Heart left ventricle (tissue), 13 donors: ENCODE measurements at regions not wholly inside any gene's neighbourhood (a gene's known extent, or its start where the extent isn't known, plus 50 kb on each side); places are given as distances from the start of the nearest gene placed in this dataset.
"Not testable (repeated sequence)": the region's sequence is repeated elsewhere in the genome, so short reads cannot be mapped to it uniquely, and the experiment has no call there.

ENCODE experiments used
- POLR2A ChIP-seq, 2 donors: fragments of 450-650 bp; IDR thresholded peaks; one replicate each; pipeline ENCODE4 v1.6.1; 2017; ENCODE audit warnings: antibody characterized with exemption in 2 of 2, mild to moderate bottlenecking in 2 of 2, moderate library complexity in 2 of 2
- TF ChIP-seq, protein P1 (sequence below), 12 donors: fragments of 200-600 bp; sonication (generic) in 4 of 12; IDR thresholded peaks; one replicate each; pipeline versions ENCODE4 v1.5.0 to v1.8.0; 2018 to 2022; ENCODE audit warnings: antibody characterized with exemption in 12 of 12, mild to moderate bottlenecking in 5 of 12
- donor health status: ischemic (EF 13 %, LVEDD 7.1; RV severe dilation, severe dysfunction).
- donor health status: DM: no; HTN: yes; CAD: no.
- donor health status: DM: no; HTN: no; CAD: no.
- donor health status: ischemic (EF 25% LVEDD 6.9; RV normal size, moderate dysfunction).
- donor health status: ischemic (EF 25% LVEDD 5.7; RV mildly dilated, moderate dysfunction).
- donor health status: ischemic (EF 35%, LVEDD 5.7; RV mildly dilated, moderate dysfunction).
- donor health status: nonischemic (EF 11% LVEDD 7.7; RV severe dilation, severe dysfunction).
- donor health status: DM: yes; HTN: yes; CAD: no.
- donor health status: PGD.
- donor health status: ischemic (EF 29% LVEDD 5.4; RV normal size, mild dysfunction).
- donor health status: nonischemic (EF 23%, LVEDD 6.1; RV moderate dilation, normal function).

DNA sequence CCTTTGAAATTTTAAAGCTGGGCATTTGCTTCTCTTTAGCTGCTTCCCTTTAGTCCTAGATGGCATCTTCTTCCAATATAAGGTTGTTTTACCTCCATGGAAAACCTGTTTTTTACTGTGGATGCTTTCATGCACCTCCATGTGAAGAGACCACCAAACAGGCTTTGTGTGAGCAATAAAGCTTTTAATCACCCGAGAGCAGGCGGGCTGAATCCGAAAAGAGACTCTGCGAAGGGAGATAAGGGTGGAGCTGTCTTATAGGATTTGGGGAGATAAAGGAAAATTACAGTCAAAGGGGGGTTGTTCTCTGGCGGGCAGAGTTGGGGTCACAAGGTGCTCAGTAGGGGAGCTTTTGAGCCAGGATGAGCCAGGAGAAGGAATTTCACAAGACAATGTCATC lies 1049.8 kb downstream of the PLOD2 start:
- TF ChIP-seq, protein P1, sequence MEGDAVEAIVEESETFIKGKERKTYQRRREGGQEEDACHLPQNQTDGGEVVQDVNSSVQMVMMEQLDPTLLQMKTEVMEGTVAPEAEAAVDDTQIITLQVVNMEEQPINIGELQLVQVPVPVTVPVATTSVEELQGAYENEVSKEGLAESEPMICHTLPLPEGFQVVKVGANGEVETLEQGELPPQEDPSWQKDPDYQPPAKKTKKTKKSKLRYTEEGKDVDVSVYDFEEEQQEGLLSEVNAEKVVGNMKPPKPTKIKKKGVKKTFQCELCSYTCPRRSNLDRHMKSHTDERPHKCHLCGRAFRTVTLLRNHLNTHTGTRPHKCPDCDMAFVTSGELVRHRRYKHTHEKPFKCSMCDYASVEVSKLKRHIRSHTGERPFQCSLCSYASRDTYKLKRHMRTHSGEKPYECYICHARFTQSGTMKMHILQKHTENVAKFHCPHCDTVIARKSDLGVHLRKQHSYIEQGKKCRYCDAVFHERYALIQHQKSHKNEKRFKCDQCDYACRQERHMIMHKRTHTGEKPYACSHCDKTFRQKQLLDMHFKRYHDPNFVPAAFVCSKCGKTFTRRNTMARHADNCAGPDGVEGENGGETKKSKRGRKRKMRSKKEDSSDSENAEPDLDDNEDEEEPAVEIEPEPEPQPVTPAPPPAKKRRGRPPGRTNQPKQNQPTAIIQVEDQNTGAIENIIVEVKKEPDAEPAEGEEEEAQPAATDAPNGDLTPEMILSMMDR (IDR thresholded peaks at IDR 0.05), result not testable (repeated sequence)
- not testable (repeated sequence) for TF ChIP-seq POLR2A (IDR thresholded peaks at IDR 0.05)
